ENCODE measurements at regions not wholly inside any gene's neighbourhood (a gene's known extent, or its start where the extent isn't known, plus 50 kb on each side); places are given as distances from the start of the nearest gene placed in this dataset.

GRCh38 chr5:1936901-1937300 is 54.2 kb upstream of the IRX4 start:
- TF ChIP-seq EZH2 (IDR thresholded peaks at IDR 0.05) (no peak), CTCF (IDR thresholded peaks at IDR 0.05) (no peak), EZH2phosphoT487 (IDR thresholded peaks at IDR 0.05) (no peak)
- Histone ChIP-seq H3F3A (ENCODE audit: low read depth) (peaks cover 5% of the 10 kb centered on the region), H3K9me3 (ENCODE audit: low read depth) (no peaks in the 10 kb centered on the region), H3K4me3 (no peak overlapping the region), H3K79me2 (ENCODE audit: low read depth) (no peaks in the 10 kb centered on the region), H3K4me1 (no peaks in the 10 kb centered on the region), H3K9ac (no peak overlapping the region), H2AFZ (replicated peaks) (no peak overlapping the region), H3K4me2 (no peak overlapping the region), H3K27ac (no peak overlapping the region), H3K36me3 (no peaks in the 10 kb centered on the region), H3K27me3 (peaks cover 20% of the 10 kb centered on the region), H4K20me1 (ENCODE audit: low read depth) (no peaks in the 10 kb centered on the region)
- Mint-ChIP-seq H3K4me1 (peaks cover 4% of the 10 kb centered on the region), H3K4me3 (no peak overlapping the region), H3K27me3 (ENCODE audit: insufficient read depth, low read depth) (peaks cover 24% of the 10 kb centered on the region), H3K36me3 (no peaks in the 10 kb centered on the region), H3K27ac (no peak overlapping the region), H3K9me3 (no peaks in the 10 kb centered on the region)
- no peak for DNase-seq (ENCODE audit: low spot score)

- Histone ChIP-seq H3K36me3 (no peaks in the 10 kb centered on the region), H2AFZ (replicated peaks) (no peak overlapping the region), H3F3A (ENCODE audit: low read depth) (peaks cover 10% of the 10 kb centered on the region), H3K27ac (no peak overlapping the region), H3K9me3 (ENCODE audit: low read depth) (no peaks in the 10 kb centered on the region), H3K4me3 (no peak overlapping the region), H3K4me1 (no peaks in the 10 kb centered on the region), H3K9ac (no peak overlapping the region), H3K4me2 (no peak overlapping the region), H3K27me3 (peaks cover 25% of the 10 kb centered on the region), H3K79me2 (ENCODE audit: low read depth) (no peaks in the 10 kb centered on the region), H4K20me1 (ENCODE audit: low read depth) (no peaks in the 10 kb centered on the region)
- Mint-ChIP-seq H3K27me3 (ENCODE audit: insufficient read depth, low read depth) (peaks cover 26% of the 10 kb centered on the region), H3K4me1 (peaks cover 5% of the 10 kb centered on the region), H3K4me3 (no peak overlapping the region), H3K27ac (no peak overlapping the region), H3K9me3 (no peaks in the 10 kb centered on the region), H3K36me3 (no peaks in the 10 kb centered on the region)
- no peak for DNase-seq (ENCODE audit: low spot score)
- TF ChIP-seq EZH2 (IDR thresholded peaks at IDR 0.05) (no peak), EZH2phosphoT487 (IDR thresholded peaks at IDR 0.05) (no peak), CTCF (IDR thresholded peaks at IDR 0.05) (no peak)
Observed at GRCh38 chr5:1936413-1936812, 53.7 kb upstream of the IRX4 start.

GRCh38 chr5:1934801-1935429 is 52.2 kb upstream of the IRX4 start:
- Mint-ChIP-seq H3K4me3 (no peak overlapping the region), H3K4me1 (peaks cover 5% of the 10 kb centered on the region), H3K36me3 (no peaks in the 10 kb centered on the region), H3K27ac (no peak overlapping the region), H3K27me3 (ENCODE audit: insufficient read depth, low read depth) (peaks cover 26% of the 10 kb centered on the region), H3K9me3 (no peaks in the 10 kb centered on the region)
- DNase-seq (ENCODE audit: low spot score) = no peak
- Histone ChIP-seq H3K9ac (no peak overlapping the region), H3K27ac (no peak overlapping the region), H3K36me3 (no peaks in the 10 kb centered on the region), H3K79me2 (ENCODE audit: low read depth) (no peaks in the 10 kb centered on the region), H3K9me3 (ENCODE audit: low read depth) (no peaks in the 10 kb centered on the region), H4K20me1 (ENCODE audit: low read depth) (no peaks in the 10 kb centered on the region), H3K4me1 (no peaks in the 10 kb centered on the region), H3F3A (ENCODE audit: low read depth) (peaks cover 12% of the 10 kb centered on the region), H3K4me3 (no peak overlapping the region), H3K27me3 (peaks cover 40% of the 10 kb centered on the region), H2AFZ (replicated peaks) (no peak overlapping the region), H3K4me2 (no peak overlapping the region)
- TF ChIP-seq EZH2 (IDR thresholded peaks at IDR 0.05) (no peak), EZH2phosphoT487 (IDR thresholded peaks at IDR 0.05) (no peak), CTCF (IDR thresholded peaks at IDR 0.05) (no peak)

Measured in neural progenitor cell (in vitro differentiated cells).